GM12891 (cell line): ENCODE measurements at regions not wholly inside any gene's neighbourhood (a gene's known extent, or its start where the extent isn't known, plus 50 kb on each side); places are given as distances from the start of the nearest gene placed in this dataset.

Source experiments
- POLR2A ChIP-seq: IDR thresholded peaks from 2 replicates; pipeline ENCODE4 v1.6.1; 2011; ENCODE audit warnings: low read depth, low read length, control low read depth
- POLR2AphosphoS5 ChIP-seq: IDR thresholded peaks from 2 replicates; pipeline ENCODE4 v1.6.1; 2011; ENCODE audit warnings: low read depth, low read length, control low read depth
- TAF1 ChIP-seq: IDR thresholded peaks from 2 replicates; pipeline ENCODE4 v1.6.1; 2011; ENCODE audit warnings: low read depth, low read length, control low read depth

- no peak for TF ChIP-seq POLR2A
- no peak for TF ChIP-seq POLR2AphosphoS5
- TF ChIP-seq TAF1, result no peak
Observed at GRCh38 chr12:85519163-85519562, 239.1 kb downstream of the ALX1 start.
